DOHH2 (cell line): ENCODE measurements at regions not wholly inside any gene's neighbourhood (a gene's known extent, or its start where the extent isn't known, plus 50 kb on each side); places are given as distances from the start of the nearest gene placed in this dataset.

Source experiments
- H3F3A ChIP-seq: fragments of 200-600 bp; sonication (generic), shearing (Covaris generic); 2 replicates; pipeline ENCODE4 v1.6.0; 2016; ENCODE audit warnings: antibody characterized with exemption, mild to moderate bottlenecking; ENCODE audit not compliant: control insufficient read depth, insufficient read depth
- H3K27ac ChIP-seq: fragments of 200-600 bp; sonication (generic); 2 replicates; pipeline ENCODE4 v1.5.1; 2014; ENCODE audit warnings: low read depth, mild to moderate bottlenecking, low read length, moderate library complexity
- H3K27me3 ChIP-seq: fragments of 200-600 bp; sonication (generic); 2 replicates; pipeline ENCODE4 v1.6.1; 2014; ENCODE audit warnings: mild to moderate bottlenecking, low read length, mixed read lengths; ENCODE audit not compliant: control insufficient read depth
- H3K36me3 ChIP-seq: fragments of 200-600 bp; sonication (generic); 2 replicates; pipeline ENCODE4 v1.6.1; 2014; ENCODE audit warnings: mild to moderate bottlenecking, low read length, moderate library complexity, mixed read lengths; ENCODE audit not compliant: control insufficient read depth
- H3K4me1 ChIP-seq: fragments of 200-600 bp; sonication (generic); 2 replicates; pipeline ENCODE4 v1.6.1; 2014; ENCODE audit warnings: mild to moderate bottlenecking, low read length, mixed read lengths; ENCODE audit not compliant: control insufficient read depth
- H3K4me2 ChIP-seq: fragments of 200-600 bp; sonication (generic); 2 replicates; pipeline ENCODE4 v1.6.0; 2014; ENCODE audit warnings: mild to moderate bottlenecking, low read length, moderate library complexity
- H3K4me3 ChIP-seq: fragments of 200-600 bp; sonication (generic); 2 replicates; pipeline ENCODE4 v1.5.1; 2014; ENCODE audit warnings: mild to moderate bottlenecking, low read length, mixed read lengths
- H3K79me2 ChIP-seq: fragments of 200-600 bp; sonication (generic); 2 replicates; pipeline ENCODE4 v1.6.1; 2014; ENCODE audit warnings: mild to moderate bottlenecking, low read length, mixed read lengths; ENCODE audit not compliant: control insufficient read depth
- H3K9me2 ChIP-seq: fragments of 200-600 bp; sonication (generic); replicated peaks from 2 replicates; pipeline ENCODE4 v1.6.1; 2014; ENCODE audit warnings: mild to moderate bottlenecking, low read length, mixed read lengths; ENCODE audit not compliant: control insufficient read depth
- H3K9me3 ChIP-seq: fragments of 200-600 bp; sonication (generic); 2 replicates; pipeline ENCODE4 v1.6.1; 2014; ENCODE audit warnings: antibody characterized with exemption, low read length, mixed read lengths; ENCODE audit not compliant: control insufficient read depth, insufficient read depth
- H4K20me1 ChIP-seq: fragments of 200-600 bp; sonication (generic); 2 replicates; pipeline ENCODE4 v1.6.0; 2014; ENCODE audit warnings: low read depth, mild to moderate bottlenecking, antibody characterized with exemption, low read length, moderate library complexity; ENCODE audit not compliant: control insufficient read depth, insufficient read depth
- CTCF ChIP-seq: fragments of 200-600 bp; sonication (generic); IDR thresholded peaks from one replicate; pipeline ENCODE4 v1.5.1; 2014; ENCODE audit warnings: antibody characterized with exemption, mild to moderate bottlenecking, low read depth, low read length; ENCODE audit not compliant: poor library complexity, severe bottlenecking
- EZH2phosphoT487 ChIP-seq: fragments of 200-600 bp; sonication (generic); IDR thresholded peaks from 2 replicates; pipeline ENCODE4 v1.6.1; 2017; ENCODE audit warnings: borderline replicate concordance, mild to moderate bottlenecking, antibody characterized with exemption, low read length, moderate library complexity, mixed read lengths

GRCh38 chr17:56710986-56711385, 117.5 kb downstream of the NOG start:
- H4K20me1 ChIP-seq, result no peaks in the 10 kb centered on the region
- TF ChIP-seq CTCF (no peak), EZH2phosphoT487 (no peak)
- H3K27ac ChIP-seq, result no peak overlapping the region
- no peaks in the 10 kb centered on the region for H3K4me1 ChIP-seq
- H3K4me2 ChIP-seq, result no peak overlapping the region
- no peaks in the 10 kb centered on the region for H3K9me3 ChIP-seq
- no peaks in the 10 kb centered on the region for H3F3A ChIP-seq
- H3K79me2 ChIP-seq, result no peaks in the 10 kb centered on the region
- no peaks in the 10 kb centered on the region for H3K36me3 ChIP-seq
- H3K9me2 ChIP-seq, result no peaks in the 10 kb centered on the region
- H3K27me3 ChIP-seq, result peaks cover 11% of the 10 kb centered on the region; the same call in 1 of the 2 replicates
- no peak overlapping the region for H3K4me3 ChIP-seq

GRCh38 chr17:56715613-56716357, 117.9 kb downstream of the C17orf67 start:
- Histone ChIP-seq H4K20me1 (no peaks in the 10 kb centered on the region), H3K27ac (no peak overlapping the region), H3K79me2 (no peaks in the 10 kb centered on the region), H3K9me2 (no peaks in the 10 kb centered on the region), H3K4me2 (no peak overlapping the region), H3K36me3 (no peaks in the 10 kb centered on the region), H3K4me3 (no peak overlapping the region), H3K4me1 (peaks cover 4% of the 10 kb centered on the region; the same call in 1 of the 2 replicates), H3F3A (no peaks in the 10 kb centered on the region), H3K9me3 (no peaks in the 10 kb centered on the region), H3K27me3 (no peaks in the 10 kb centered on the region)
- no peak for TF ChIP-seq EZH2phosphoT487
- peak; percentile 81 for TF ChIP-seq CTCF

GRCh38 chr17:56717471-56717870, 116.2 kb downstream of the C17orf67 start:
- no peaks in the 10 kb centered on the region for H3K36me3 ChIP-seq
- no peak overlapping the region for H3K4me3 ChIP-seq

More at GRCh38 chr17:56717471-56717870, 116.2 kb downstream of the C17orf67 start:
- Histone ChIP-seq H3K27me3 (no peaks in the 10 kb centered on the region), H3K27ac (no peak overlapping the region), H3K79me2 (no peaks in the 10 kb centered on the region), H3F3A (no peaks in the 10 kb centered on the region), H3K4me1 (peaks cover 4% of the 10 kb centered on the region; the same call in 1 of the 2 replicates), H3K4me2 (no peak overlapping the region), H4K20me1 (no peaks in the 10 kb centered on the region), H3K9me2 (no peaks in the 10 kb centered on the region), H3K9me3 (no peaks in the 10 kb centered on the region)
- TF ChIP-seq EZH2phosphoT487, result no peak
- no peak for TF ChIP-seq CTCF
